Panc1 (cell line): ENCODE measurements at regions not wholly inside any gene's neighbourhood (a gene's known extent, or its start where the extent isn't known, plus 50 kb on each side); places are given as distances from the start of the nearest gene placed in this dataset.

Experiments
- ATAC-seq: fragments of 200-7000 bp; cut with Tn5 transposase; 2 replicates; pipeline ENCODE4 v1.9.1; 2020; ENCODE audit warnings: mild to moderate bottlenecking, moderate library complexity
- BruUV-seq: library from RNA; stranded (reverse); fragments of 400-500 nt; replicated peaks from 2 replicates; lab custom pipeline; 2021; lab: Mats Ljungman, UMichigan
- CTCF ChIA-PET: fragments of 300-600 bp; sonication (Branson Sonifier 250); formaldehyde crosslinking; loops from one replicate; lab custom pipeline; 2022; ENCODE audit warnings: antibody characterized with exemption; lab: Charles Lee
- POLR2A ChIA-PET: fragments of 300-600 bp; sonication (Branson Sonifier 250); formaldehyde crosslinking; loops from one replicate; lab custom pipeline; 2022; ENCODE audit warnings: antibody characterized with exemption; lab: Charles Lee
- DNase-seq: peaks from one replicate; pipeline ENCODE4 v3.0.0-alpha.2; 2010; ENCODE audit warnings: low read depth, low spot score
- H3K27ac ChIP-seq: 2 replicates; pipeline ENCODE4 v1.5.1; 2011; ENCODE audit warnings: mild to moderate bottlenecking, low read length, inconsistent platforms
- H3K27me3 ChIP-seq: fragments of 200-500 bp; sonication (Bioruptor generic); 2 replicates; pipeline ENCODE4 v1.6.0; 2014; ENCODE audit warnings: low read length, inconsistent platforms; ENCODE audit not compliant: control insufficient read depth, insufficient read depth
- H3K36me3 ChIP-seq: fragments of 200-500 bp; sonication (Bioruptor generic); 2 replicates; pipeline ENCODE4 v1.5.1; 2014; ENCODE audit warnings: inconsistent platforms, mild to moderate bottlenecking, low read length, moderate library complexity; ENCODE audit not compliant: control insufficient read depth, insufficient read depth
- H3K4me1 ChIP-seq: 2 replicates; pipeline ENCODE4 v1.5.1; 2011; ENCODE audit warnings: inconsistent platforms, mild to moderate bottlenecking, low read length, moderate library complexity; ENCODE audit not compliant: control insufficient read depth, insufficient read depth
- H3K4me3 ChIP-seq, 2 experiments: 2 replicates each; pipeline ENCODE4 v1.5.1; 2011 to 2012; ENCODE audit warnings: low read depth in 2 of 2, low read length in 2 of 2, mild to moderate bottlenecking in 2 of 2, inconsistent platforms in 1 of 2, moderate library complexity in 1 of 2
- H3K9me3 ChIP-seq: fragments of 200-500 bp; sonication (Bioruptor generic); 2 replicates; pipeline ENCODE4 v1.5.1; 2014; ENCODE audit warnings: low read depth, mild to moderate bottlenecking, inconsistent platforms, low read length, moderate library complexity; ENCODE audit not compliant: control insufficient read depth, insufficient read depth
- POLR2AphosphoS5 ChIP-seq: IDR thresholded peaks from 2 replicates; pipeline ENCODE4 v1.6.1; 2012; ENCODE audit warnings: mild to moderate bottlenecking, low read depth, low read length, moderate library complexity
- SIN3A ChIP-seq: IDR thresholded peaks from 2 replicates; pipeline ENCODE4 v1.6.1; 2012; ENCODE audit warnings: low read depth, mild to moderate bottlenecking, low read length, moderate library complexity, borderline replicate concordance; ENCODE audit not compliant: insufficient read depth
- TCF7L2 ChIP-seq: IDR thresholded peaks from 2 replicates; pipeline ENCODE4 v1.6.1; 2011; ENCODE audit warnings: mild to moderate bottlenecking, low read depth, low read length, inconsistent platforms
- in situ Hi-C: cut with HindIII; loops from 2 replicates; pipeline ENCODE4 v1.10.0; 2016; ENCODE audit warnings: low sequenced_read_pairs, low pct_unique_long_range_greater_than_20kb
- intact Hi-C: fragments of 100-400 bp; cut with micrococcal nuclease; formaldehyde crosslinking; loops from one replicate; pipeline ENCODE4 v1.10.0; 2022; ENCODE audit not compliant: unreplicated experiment
- TF ChIP-seq, protein P1 (sequence below): fragments of 450-650 bp; IDR thresholded peaks from 2 replicates; pipeline ENCODE4 v1.5.1; 2017; ENCODE audit warnings: mild to moderate bottlenecking
- TF ChIP-seq, protein P2 (sequence below), 2 experiments: IDR thresholded peaks; 2 replicates each; pipeline ENCODE4 v1.6.1; 2011 to 2012; ENCODE audit warnings: low read depth in 2 of 2, control low read depth in 1 of 2, low read length in 1 of 2, mild to moderate bottlenecking in 1 of 2, moderate library complexity in 1 of 2; ENCODE audit not compliant: insufficient read depth in 1 of 2

DNA sequence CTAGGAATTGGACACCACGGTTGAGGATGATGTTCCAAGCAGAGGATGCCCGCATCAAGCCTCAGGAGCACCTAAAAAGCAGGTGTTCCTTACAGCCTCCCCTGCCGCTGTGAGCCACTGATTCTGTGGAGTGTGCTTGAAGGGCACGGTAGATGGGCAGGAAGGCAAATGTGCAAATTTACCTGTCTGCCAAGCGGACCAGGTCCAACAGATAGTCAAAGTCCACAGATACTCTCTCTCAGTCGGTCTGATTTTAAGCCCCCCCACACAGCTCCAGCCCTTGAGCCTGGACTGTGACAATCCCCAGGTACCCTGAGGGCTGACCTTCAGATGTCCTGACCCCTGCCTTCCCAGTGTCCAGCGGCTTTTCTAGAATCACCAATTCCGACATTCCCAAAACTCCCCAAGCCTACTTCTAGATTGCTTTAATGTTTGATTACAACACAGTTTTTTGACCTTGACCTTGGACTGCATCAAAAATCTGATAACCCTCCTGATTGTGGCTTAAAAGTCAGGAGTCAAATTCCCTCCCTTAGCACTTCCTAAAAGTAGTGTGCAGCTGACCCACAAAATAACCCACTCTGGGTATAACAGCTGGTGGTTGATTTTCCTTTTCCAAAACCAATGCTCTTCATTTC lies 208.8 kb upstream of the NCKAP5 start:
- H3K4me1 ChIP-seq: no peaks in the 10 kb centered on the region
- no peak for ATAC-seq
- ChIA-PET CTCF (no interaction called here), POLR2A (no interaction called here)
- intact Hi-C loops: no loop called here
- TF ChIP-seq SIN3A (no peak), TCF7L2 (no peak), POLR2AphosphoS5 (no peak)
- TF ChIP-seq, protein P1, sequence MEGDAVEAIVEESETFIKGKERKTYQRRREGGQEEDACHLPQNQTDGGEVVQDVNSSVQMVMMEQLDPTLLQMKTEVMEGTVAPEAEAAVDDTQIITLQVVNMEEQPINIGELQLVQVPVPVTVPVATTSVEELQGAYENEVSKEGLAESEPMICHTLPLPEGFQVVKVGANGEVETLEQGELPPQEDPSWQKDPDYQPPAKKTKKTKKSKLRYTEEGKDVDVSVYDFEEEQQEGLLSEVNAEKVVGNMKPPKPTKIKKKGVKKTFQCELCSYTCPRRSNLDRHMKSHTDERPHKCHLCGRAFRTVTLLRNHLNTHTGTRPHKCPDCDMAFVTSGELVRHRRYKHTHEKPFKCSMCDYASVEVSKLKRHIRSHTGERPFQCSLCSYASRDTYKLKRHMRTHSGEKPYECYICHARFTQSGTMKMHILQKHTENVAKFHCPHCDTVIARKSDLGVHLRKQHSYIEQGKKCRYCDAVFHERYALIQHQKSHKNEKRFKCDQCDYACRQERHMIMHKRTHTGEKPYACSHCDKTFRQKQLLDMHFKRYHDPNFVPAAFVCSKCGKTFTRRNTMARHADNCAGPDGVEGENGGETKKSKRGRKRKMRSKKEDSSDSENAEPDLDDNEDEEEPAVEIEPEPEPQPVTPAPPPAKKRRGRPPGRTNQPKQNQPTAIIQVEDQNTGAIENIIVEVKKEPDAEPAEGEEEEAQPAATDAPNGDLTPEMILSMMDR: no peak
- TF ChIP-seq, protein P2, sequence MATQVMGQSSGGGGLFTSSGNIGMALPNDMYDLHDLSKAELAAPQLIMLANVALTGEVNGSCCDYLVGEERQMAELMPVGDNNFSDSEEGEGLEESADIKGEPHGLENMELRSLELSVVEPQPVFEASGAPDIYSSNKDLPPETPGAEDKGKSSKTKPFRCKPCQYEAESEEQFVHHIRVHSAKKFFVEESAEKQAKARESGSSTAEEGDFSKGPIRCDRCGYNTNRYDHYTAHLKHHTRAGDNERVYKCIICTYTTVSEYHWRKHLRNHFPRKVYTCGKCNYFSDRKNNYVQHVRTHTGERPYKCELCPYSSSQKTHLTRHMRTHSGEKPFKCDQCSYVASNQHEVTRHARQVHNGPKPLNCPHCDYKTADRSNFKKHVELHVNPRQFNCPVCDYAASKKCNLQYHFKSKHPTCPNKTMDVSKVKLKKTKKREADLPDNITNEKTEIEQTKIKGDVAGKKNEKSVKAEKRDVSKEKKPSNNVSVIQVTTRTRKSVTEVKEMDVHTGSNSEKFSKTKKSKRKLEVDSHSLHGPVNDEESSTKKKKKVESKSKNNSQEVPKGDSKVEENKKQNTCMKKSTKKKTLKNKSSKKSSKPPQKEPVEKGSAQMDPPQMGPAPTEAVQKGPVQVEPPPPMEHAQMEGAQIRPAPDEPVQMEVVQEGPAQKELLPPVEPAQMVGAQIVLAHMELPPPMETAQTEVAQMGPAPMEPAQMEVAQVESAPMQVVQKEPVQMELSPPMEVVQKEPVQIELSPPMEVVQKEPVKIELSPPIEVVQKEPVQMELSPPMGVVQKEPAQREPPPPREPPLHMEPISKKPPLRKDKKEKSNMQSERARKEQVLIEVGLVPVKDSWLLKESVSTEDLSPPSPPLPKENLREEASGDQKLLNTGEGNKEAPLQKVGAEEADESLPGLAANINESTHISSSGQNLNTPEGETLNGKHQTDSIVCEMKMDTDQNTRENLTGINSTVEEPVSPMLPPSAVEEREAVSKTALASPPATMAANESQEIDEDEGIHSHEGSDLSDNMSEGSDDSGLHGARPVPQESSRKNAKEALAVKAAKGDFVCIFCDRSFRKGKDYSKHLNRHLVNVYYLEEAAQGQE (IDR thresholded peaks at IDR 0.05; ENCODE audit: insufficient read depth in 1 of 2, low read depth in 2 of 2, low read length in 1 of 2): no peak
- H3K36me3 ChIP-seq: no peaks in the 10 kb centered on the region
- DNase-seq: no peak
- no peaks in the 10 kb centered on the region for H3K9me3 ChIP-seq
- no TSS peak for BruUV-seq
- in situ Hi-C loops: no loop called here
- no peak overlapping the region for H3K27ac ChIP-seq
- no peaks in the 10 kb centered on the region for H3K27me3 ChIP-seq
- H3K4me3 ChIP-seq: no peak overlapping the region

DNA sequence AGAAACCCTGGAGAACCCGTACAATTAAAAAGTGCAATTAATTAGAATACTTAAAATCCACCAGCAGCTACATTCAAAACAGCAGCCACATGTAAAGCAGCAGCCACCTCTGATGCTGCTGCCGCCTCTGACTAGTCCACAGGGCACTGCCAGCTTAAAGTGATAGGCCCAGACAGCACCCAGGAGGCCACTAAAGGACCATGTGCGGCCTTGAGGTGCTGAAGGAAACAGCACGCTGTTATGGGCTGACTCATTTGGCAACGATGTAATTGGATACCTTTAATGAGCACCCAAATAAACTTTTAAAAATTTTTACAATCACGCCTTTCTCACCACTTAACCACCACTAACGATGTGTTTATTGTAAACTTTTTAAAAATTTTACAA lies 209.3 kb upstream of the NCKAP5 start:
- H3K4me3 ChIP-seq: no peak overlapping the region
- no peak for TF ChIP-seq TCF7L2
- TF ChIP-seq, protein P2 (IDR thresholded peaks at IDR 0.05; ENCODE audit: insufficient read depth in 1 of 2, low read depth in 2 of 2, low read length in 1 of 2): no peak
- TF ChIP-seq, protein P1: no peak
- TF ChIP-seq POLR2AphosphoS5: no peak
- no peak for TF ChIP-seq SIN3A
- in situ Hi-C loops: no loop called here
- CTCF ChIA-PET: no interaction called here
- no peak overlapping the region for H3K27ac ChIP-seq
- intact Hi-C loops: no loop called here
- ATAC-seq (no peak), DNase-seq (no peak)
- POLR2A ChIA-PET: no interaction called here
- H3K9me3 ChIP-seq: no peaks in the 10 kb centered on the region
- BruUV-seq: no TSS peak
- H3K27me3 ChIP-seq: no peaks in the 10 kb centered on the region
- no peaks in the 10 kb centered on the region for H3K36me3 ChIP-seq
- no peaks in the 10 kb centered on the region for H3K4me1 ChIP-seq
